Panc1 (cell line): ENCODE measurements at regions not wholly inside any gene's neighbourhood (a gene's known extent, or its start where the extent isn't known, plus 50 kb on each side); places are given as distances from the start of the nearest gene placed in this dataset.

Source experiments
- ATAC-seq: fragments of 200-7000 bp; cut with Tn5 transposase; 2 replicates; pipeline ENCODE4 v1.9.1; 2020; ENCODE audit warnings: mild to moderate bottlenecking, moderate library complexity
- BruUV-seq: library from RNA; stranded (reverse); fragments of 400-500 nt; replicated peaks from 2 replicates; lab custom pipeline; 2021; lab: Mats Ljungman, UMichigan
- CTCF ChIA-PET: fragments of 300-600 bp; sonication (Branson Sonifier 250); formaldehyde crosslinking; loops from one replicate; lab custom pipeline; 2022; ENCODE audit warnings: antibody characterized with exemption; lab: Charles Lee
- POLR2A ChIA-PET: fragments of 300-600 bp; sonication (Branson Sonifier 250); formaldehyde crosslinking; loops from one replicate; lab custom pipeline; 2022; ENCODE audit warnings: antibody characterized with exemption; lab: Charles Lee
- DNase-seq: peaks from one replicate; pipeline ENCODE4 v3.0.0-alpha.2; 2010; ENCODE audit warnings: low read depth, low spot score
- H3K27ac ChIP-seq: 2 replicates; pipeline ENCODE4 v1.5.1; 2011; ENCODE audit warnings: mild to moderate bottlenecking, low read length, inconsistent platforms
- H3K27me3 ChIP-seq: fragments of 200-500 bp; sonication (Bioruptor generic); 2 replicates; pipeline ENCODE4 v1.6.0; 2014; ENCODE audit warnings: low read length, inconsistent platforms; ENCODE audit not compliant: control insufficient read depth, insufficient read depth
- H3K36me3 ChIP-seq: fragments of 200-500 bp; sonication (Bioruptor generic); 2 replicates; pipeline ENCODE4 v1.5.1; 2014; ENCODE audit warnings: inconsistent platforms, mild to moderate bottlenecking, low read length, moderate library complexity; ENCODE audit not compliant: control insufficient read depth, insufficient read depth
- H3K4me1 ChIP-seq: 2 replicates; pipeline ENCODE4 v1.5.1; 2011; ENCODE audit warnings: inconsistent platforms, mild to moderate bottlenecking, low read length, moderate library complexity; ENCODE audit not compliant: control insufficient read depth, insufficient read depth
- H3K4me3 ChIP-seq, 2 experiments: 2 replicates each; pipeline ENCODE4 v1.5.1; 2011 to 2012; ENCODE audit warnings: low read depth in 2 of 2, low read length in 2 of 2, mild to moderate bottlenecking in 2 of 2, inconsistent platforms in 1 of 2, moderate library complexity in 1 of 2
- H3K9me3 ChIP-seq: fragments of 200-500 bp; sonication (Bioruptor generic); 2 replicates; pipeline ENCODE4 v1.5.1; 2014; ENCODE audit warnings: low read depth, mild to moderate bottlenecking, inconsistent platforms, low read length, moderate library complexity; ENCODE audit not compliant: control insufficient read depth, insufficient read depth
- POLR2AphosphoS5 ChIP-seq: IDR thresholded peaks from 2 replicates; pipeline ENCODE4 v1.6.1; 2012; ENCODE audit warnings: mild to moderate bottlenecking, low read depth, low read length, moderate library complexity
- SIN3A ChIP-seq: IDR thresholded peaks from 2 replicates; pipeline ENCODE4 v1.6.1; 2012; ENCODE audit warnings: low read depth, mild to moderate bottlenecking, low read length, moderate library complexity, borderline replicate concordance; ENCODE audit not compliant: insufficient read depth
- TCF7L2 ChIP-seq: IDR thresholded peaks from 2 replicates; pipeline ENCODE4 v1.6.1; 2011; ENCODE audit warnings: mild to moderate bottlenecking, low read depth, low read length, inconsistent platforms
- in situ Hi-C: cut with HindIII; loops from 2 replicates; pipeline ENCODE4 v1.10.0; 2016; ENCODE audit warnings: low sequenced_read_pairs, low pct_unique_long_range_greater_than_20kb
- intact Hi-C: fragments of 100-400 bp; cut with micrococcal nuclease; formaldehyde crosslinking; loops from one replicate; pipeline ENCODE4 v1.10.0; 2022; ENCODE audit not compliant: unreplicated experiment
- TF ChIP-seq, protein P1 (sequence below), 2 experiments: IDR thresholded peaks; 2 replicates each; pipeline ENCODE4 v1.6.1; 2011 to 2012; ENCODE audit warnings: low read depth in 2 of 2, control low read depth in 1 of 2, low read length in 1 of 2, mild to moderate bottlenecking in 1 of 2, moderate library complexity in 1 of 2; ENCODE audit not compliant: insufficient read depth in 1 of 2
- TF ChIP-seq, protein P2 (sequence below): fragments of 450-650 bp; IDR thresholded peaks from 2 replicates; pipeline ENCODE4 v1.5.1; 2017; ENCODE audit warnings: mild to moderate bottlenecking

DNA sequence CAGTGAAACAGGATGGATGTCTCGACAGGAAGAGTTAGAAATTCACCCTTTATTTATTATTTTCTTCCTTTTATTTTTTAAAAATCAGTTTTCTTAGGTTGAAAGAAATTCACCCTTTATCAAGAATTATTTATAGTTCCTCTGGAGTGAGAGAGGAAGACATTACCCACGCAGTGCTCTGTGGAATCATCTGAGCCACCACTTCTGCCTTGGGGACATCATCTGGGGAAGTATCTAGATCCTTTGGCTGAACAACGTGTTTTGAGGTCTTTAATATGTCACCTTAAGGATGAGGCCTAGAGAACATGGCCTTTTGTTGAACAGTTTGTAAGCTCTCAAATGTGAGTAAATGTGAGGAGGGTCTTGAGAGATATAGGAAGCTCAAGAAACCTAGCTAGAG, 183.3 kb downstream of the UTP18 start:
- ChIA-PET POLR2A (no interaction called here), CTCF (no interaction called here)
- H3K4me3 ChIP-seq, result no peak overlapping the region
- in situ Hi-C loops, result no loop called here
- H3K9me3 ChIP-seq, result no peaks in the 10 kb centered on the region
- TF ChIP-seq SIN3A (no peak), POLR2AphosphoS5 (no peak), TCF7L2 (no peak)
- TF ChIP-seq, protein P1, sequence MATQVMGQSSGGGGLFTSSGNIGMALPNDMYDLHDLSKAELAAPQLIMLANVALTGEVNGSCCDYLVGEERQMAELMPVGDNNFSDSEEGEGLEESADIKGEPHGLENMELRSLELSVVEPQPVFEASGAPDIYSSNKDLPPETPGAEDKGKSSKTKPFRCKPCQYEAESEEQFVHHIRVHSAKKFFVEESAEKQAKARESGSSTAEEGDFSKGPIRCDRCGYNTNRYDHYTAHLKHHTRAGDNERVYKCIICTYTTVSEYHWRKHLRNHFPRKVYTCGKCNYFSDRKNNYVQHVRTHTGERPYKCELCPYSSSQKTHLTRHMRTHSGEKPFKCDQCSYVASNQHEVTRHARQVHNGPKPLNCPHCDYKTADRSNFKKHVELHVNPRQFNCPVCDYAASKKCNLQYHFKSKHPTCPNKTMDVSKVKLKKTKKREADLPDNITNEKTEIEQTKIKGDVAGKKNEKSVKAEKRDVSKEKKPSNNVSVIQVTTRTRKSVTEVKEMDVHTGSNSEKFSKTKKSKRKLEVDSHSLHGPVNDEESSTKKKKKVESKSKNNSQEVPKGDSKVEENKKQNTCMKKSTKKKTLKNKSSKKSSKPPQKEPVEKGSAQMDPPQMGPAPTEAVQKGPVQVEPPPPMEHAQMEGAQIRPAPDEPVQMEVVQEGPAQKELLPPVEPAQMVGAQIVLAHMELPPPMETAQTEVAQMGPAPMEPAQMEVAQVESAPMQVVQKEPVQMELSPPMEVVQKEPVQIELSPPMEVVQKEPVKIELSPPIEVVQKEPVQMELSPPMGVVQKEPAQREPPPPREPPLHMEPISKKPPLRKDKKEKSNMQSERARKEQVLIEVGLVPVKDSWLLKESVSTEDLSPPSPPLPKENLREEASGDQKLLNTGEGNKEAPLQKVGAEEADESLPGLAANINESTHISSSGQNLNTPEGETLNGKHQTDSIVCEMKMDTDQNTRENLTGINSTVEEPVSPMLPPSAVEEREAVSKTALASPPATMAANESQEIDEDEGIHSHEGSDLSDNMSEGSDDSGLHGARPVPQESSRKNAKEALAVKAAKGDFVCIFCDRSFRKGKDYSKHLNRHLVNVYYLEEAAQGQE (IDR thresholded peaks at IDR 0.05; ENCODE audit: insufficient read depth in 1 of 2, low read depth in 2 of 2, low read length in 1 of 2), result no peak
- TF ChIP-seq, protein P2, sequence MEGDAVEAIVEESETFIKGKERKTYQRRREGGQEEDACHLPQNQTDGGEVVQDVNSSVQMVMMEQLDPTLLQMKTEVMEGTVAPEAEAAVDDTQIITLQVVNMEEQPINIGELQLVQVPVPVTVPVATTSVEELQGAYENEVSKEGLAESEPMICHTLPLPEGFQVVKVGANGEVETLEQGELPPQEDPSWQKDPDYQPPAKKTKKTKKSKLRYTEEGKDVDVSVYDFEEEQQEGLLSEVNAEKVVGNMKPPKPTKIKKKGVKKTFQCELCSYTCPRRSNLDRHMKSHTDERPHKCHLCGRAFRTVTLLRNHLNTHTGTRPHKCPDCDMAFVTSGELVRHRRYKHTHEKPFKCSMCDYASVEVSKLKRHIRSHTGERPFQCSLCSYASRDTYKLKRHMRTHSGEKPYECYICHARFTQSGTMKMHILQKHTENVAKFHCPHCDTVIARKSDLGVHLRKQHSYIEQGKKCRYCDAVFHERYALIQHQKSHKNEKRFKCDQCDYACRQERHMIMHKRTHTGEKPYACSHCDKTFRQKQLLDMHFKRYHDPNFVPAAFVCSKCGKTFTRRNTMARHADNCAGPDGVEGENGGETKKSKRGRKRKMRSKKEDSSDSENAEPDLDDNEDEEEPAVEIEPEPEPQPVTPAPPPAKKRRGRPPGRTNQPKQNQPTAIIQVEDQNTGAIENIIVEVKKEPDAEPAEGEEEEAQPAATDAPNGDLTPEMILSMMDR, result no peak
- no peak for ATAC-seq
- DNase-seq, result no peak
- intact Hi-C loops, result no loop called here
- no peaks in the 10 kb centered on the region for H3K4me1 ChIP-seq
- H3K27ac ChIP-seq, result no peak overlapping the region
- no peaks in the 10 kb centered on the region for H3K36me3 ChIP-seq
- H3K27me3 ChIP-seq, result no peaks in the 10 kb centered on the region
- BruUV-seq, result no TSS peak

DNA sequence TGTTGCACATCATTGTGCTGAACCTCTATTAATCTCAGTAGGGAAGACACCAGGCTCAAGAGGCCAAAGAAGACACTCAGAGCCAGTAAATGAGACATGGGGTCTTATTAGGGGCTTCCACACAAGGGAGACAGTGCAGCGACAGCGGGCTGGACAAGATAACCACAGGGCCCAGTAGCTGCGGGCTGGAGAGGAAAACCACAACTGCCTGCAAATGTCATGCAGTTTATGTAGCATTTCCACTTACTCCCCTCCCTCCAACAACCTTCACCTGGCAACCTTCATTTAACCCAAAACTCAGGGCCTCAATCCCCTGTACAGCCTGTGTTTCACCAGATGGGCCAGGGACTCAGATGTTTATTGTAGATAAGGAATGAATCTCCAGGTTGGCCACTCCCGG, 185.6 kb downstream of the UTP18 start:
- Histone ChIP-seq H3K4me3 (no peak overlapping the region), H3K4me1 (no peaks in the 10 kb centered on the region), H3K9me3 (no peaks in the 10 kb centered on the region), H3K27me3 (no peaks in the 10 kb centered on the region), H3K27ac (no peak overlapping the region), H3K36me3 (no peaks in the 10 kb centered on the region)
- in situ Hi-C loops (no loop called here), intact Hi-C loops (no loop called here)
- DNase-seq (no peak), ATAC-seq (no peak)
- TF ChIP-seq TCF7L2 (no peak), SIN3A (no peak), POLR2AphosphoS5 (no peak)
- TF ChIP-seq, protein P2, result no peak
- TF ChIP-seq, protein P1 (IDR thresholded peaks at IDR 0.05; ENCODE audit: insufficient read depth in 1 of 2, low read depth in 2 of 2, low read length in 1 of 2), result no peak
- ChIA-PET POLR2A (no interaction called here), CTCF (no interaction called here)
- BruUV-seq, result no TSS peak
